GM21529 (cell line): ENCODE measurements at regions not wholly inside any gene's neighbourhood (a gene's known extent, or its start where the extent isn't known, plus 50 kb on each side); places are given as distances from the start of the nearest gene placed in this dataset.

ENCODE experiments used
- ATAC-seq: cut with Tn5 transposase; IDR thresholded peaks from one replicate; pipeline ENCODE4 v1.9.1; 2021; ENCODE audit not compliant: unreplicated experiment

GRCh38 chr1:228964178-228965089 lies 229.2 kb downstream of the RHOU start:
- ATAC-seq = no peak

GRCh38 chr1:228968891-228969606 lies 233.8 kb downstream of the RHOU start:
- no peak for ATAC-seq

- ATAC-seq = no peak
Measured at GRCh38 chr1:228969953-228970800, 234.9 kb downstream of the RHOU start.

- no peak for ATAC-seq
Measured at GRCh38 chr1:228972576-228972975, 237.3 kb downstream of the RHOU start.

- ATAC-seq = no peak
Measured at GRCh38 chr1:228974273-228974672, 239.0 kb downstream of the RHOU start.

- no peak for ATAC-seq
Measured at GRCh38 chr1:228975238-228975907, 240.1 kb downstream of the RHOU start.

GRCh38 chr1:228976316-228976715 lies 241.0 kb downstream of the RHOU start:
- ATAC-seq = no peak

- ATAC-seq = no peak
Measured at GRCh38 chr1:228977307-228977706, 242.0 kb downstream of the RHOU start.

GRCh38 chr1:228977741-228978140 lies 242.5 kb downstream of the RHOU start:
- no peak for ATAC-seq

GRCh38 chr1:228978484-228979324 lies 243.4 kb downstream of the RHOU start:
- ATAC-seq = no peak

GRCh38 chr1:228979325-228979699 lies 244.0 kb downstream of the RHOU start:
- ATAC-seq = no peak

GRCh38 chr1:228979774-228980173 lies 244.5 kb downstream of the RHOU start:
- ATAC-seq = no peak

GRCh38 chr1:228980232-228980937 lies 245.1 kb downstream of the RHOU start:
- ATAC-seq = no peak

- ATAC-seq = no peak
Measured at GRCh38 chr1:228982637-228983036, 247.4 kb downstream of the RHOU start.

- ATAC-seq = no peak
Measured at GRCh38 chr1:228983231-228983660, 248.0 kb downstream of the RHOU start.

- ATAC-seq = no peak
Measured at GRCh38 chr1:228983661-228984060, 248.4 kb downstream of the RHOU start.

GRCh38 chr1:228984107-228984506 lies 248.8 kb downstream of the RHOU start:
- no peak for ATAC-seq

GRCh38 chr1:228984646-228985631 lies 249.7 kb downstream of the RHOU start:
- ATAC-seq = no peak
